Esophagus squamous epithelium (tissue), 4 donors: ENCODE measurements at regions not wholly inside any gene's neighbourhood (a gene's known extent, or its start where the extent isn't known, plus 50 kb on each side); places are given as distances from the start of the nearest gene placed in this dataset.

Source experiments
- POLR2A ChIP-seq, 4 donors: fragments of 450-650 bp; IDR thresholded peaks; one replicate each; pipeline ENCODE4 v1.6.1; 2017; ENCODE audit warnings: antibody characterized with exemption in 4 of 4, mild to moderate bottlenecking in 4 of 4, moderate library complexity in 3 of 4
- TF ChIP-seq, protein P1 (sequence below), 6 experiments: fragments of 450-650 bp in 4 of 6; fragments of 200-600 bp in 2 of 6; sonication (generic) in 2 of 6; IDR thresholded peaks; one replicate each; pipeline ENCODE4 v1.5.1; 2016 to 2019; ENCODE audit warnings: antibody characterized with exemption in 6 of 6, mild to moderate bottlenecking in 4 of 6, moderate library complexity in 4 of 6

DNA sequence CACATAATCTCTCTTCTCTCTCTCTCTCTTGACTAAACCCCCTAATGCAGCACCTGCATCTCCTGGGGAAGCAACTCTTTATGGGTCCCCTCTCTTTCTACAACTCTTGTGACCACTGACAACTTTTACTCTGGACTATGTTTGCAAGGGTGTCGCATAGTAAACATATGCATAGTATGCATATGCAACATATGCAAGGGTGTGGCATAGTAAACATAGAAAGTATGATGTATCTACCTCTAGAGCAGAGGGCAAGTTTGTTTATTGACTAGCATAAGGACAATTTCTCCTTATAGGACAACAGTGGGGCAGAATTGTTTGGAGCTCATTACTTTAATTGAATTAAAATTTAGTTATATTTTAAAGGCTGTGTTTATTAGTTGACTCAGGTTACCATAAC, 462.5 kb downstream of the AMY1C start:
- TF ChIP-seq, protein P1, sequence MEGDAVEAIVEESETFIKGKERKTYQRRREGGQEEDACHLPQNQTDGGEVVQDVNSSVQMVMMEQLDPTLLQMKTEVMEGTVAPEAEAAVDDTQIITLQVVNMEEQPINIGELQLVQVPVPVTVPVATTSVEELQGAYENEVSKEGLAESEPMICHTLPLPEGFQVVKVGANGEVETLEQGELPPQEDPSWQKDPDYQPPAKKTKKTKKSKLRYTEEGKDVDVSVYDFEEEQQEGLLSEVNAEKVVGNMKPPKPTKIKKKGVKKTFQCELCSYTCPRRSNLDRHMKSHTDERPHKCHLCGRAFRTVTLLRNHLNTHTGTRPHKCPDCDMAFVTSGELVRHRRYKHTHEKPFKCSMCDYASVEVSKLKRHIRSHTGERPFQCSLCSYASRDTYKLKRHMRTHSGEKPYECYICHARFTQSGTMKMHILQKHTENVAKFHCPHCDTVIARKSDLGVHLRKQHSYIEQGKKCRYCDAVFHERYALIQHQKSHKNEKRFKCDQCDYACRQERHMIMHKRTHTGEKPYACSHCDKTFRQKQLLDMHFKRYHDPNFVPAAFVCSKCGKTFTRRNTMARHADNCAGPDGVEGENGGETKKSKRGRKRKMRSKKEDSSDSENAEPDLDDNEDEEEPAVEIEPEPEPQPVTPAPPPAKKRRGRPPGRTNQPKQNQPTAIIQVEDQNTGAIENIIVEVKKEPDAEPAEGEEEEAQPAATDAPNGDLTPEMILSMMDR (IDR thresholded peaks at IDR 0.05) = no peak
- no peak for TF ChIP-seq POLR2A (IDR thresholded peaks at IDR 0.05)
